ENCODE measurements at regions not wholly inside any gene's neighbourhood (a gene's known extent, or its start where the extent isn't known, plus 50 kb on each side); places are given as distances from the start of the nearest gene placed in this dataset.

- TF ChIP-seq CTCF (conservative IDR thresholded peaks at IDR 0.05 in 1 of 2, IDR thresholded peaks at IDR 0.05 in 1 of 2; ENCODE audit: low read depth in 1 of 2, low read length in 2 of 2) = no peak
- no peak for TF ChIP-seq EZH2 (IDR thresholded peaks at IDR 0.05; ENCODE audit: low read length, missing control alignments)
These were observed 244.7 kb upstream of the RHOBTB1 start for GRCh38 chr10:61188691-61189090.

Data from fibroblast of lung (primary cell).